B cell (primary cell): ENCODE measurements at regions not wholly inside any gene's neighbourhood (a gene's known extent, or its start where the extent isn't known, plus 50 kb on each side); places are given as distances from the start of the nearest gene placed in this dataset.

Experiments
- ATAC-seq: fragments of 200-7000 bp; cut with Tn5 transposase; one replicate; pipeline ENCODE4 v1.10.0; 2021; ENCODE audit warnings: low read depth, mild to moderate bottlenecking, moderate number of reproducible peaks, moderate library complexity
- CTCF ChIA-PET: fragments of 350-600 bp; sonication (Branson Sonifier 250); formaldehyde crosslinking; loops from one replicate; lab custom pipeline; 2021; ENCODE audit warnings: antibody characterized with exemption, inconsistent platforms; lab: Charles Lee
- POLR2A ChIA-PET: fragments of 350-600 bp; sonication (Branson Sonifier 250); formaldehyde crosslinking; loops from one replicate; lab custom pipeline; 2021; ENCODE audit warnings: antibody characterized with exemption; lab: Charles Lee
- DNase-seq: peaks from one replicate; pipeline ENCODE4 v3.0.0; 2013
- H2AFZ ChIP-seq: 2 replicates; pipeline ENCODE4 v1.6.1; 2012; ENCODE audit warnings: mild to moderate bottlenecking, low read depth, low read length; ENCODE audit not compliant: insufficient read depth, poor library complexity, severe bottlenecking
- H3K27ac ChIP-seq, 2 donors: 1 replicate in 1 of 2; 2 replicates in 1 of 2; pipeline ENCODE4 v1.5.1; 2012 to 2013; ENCODE audit warnings: low read length in 2 of 2, mild to moderate bottlenecking in 2 of 2, moderate library complexity in 1 of 2
- H3K27me3 ChIP-seq, 4 experiments: fragments of 200-600 bp in 1 of 4; sonication (generic) in 1 of 4; replicated peaks in 1 of 4; 1 replicate in 2 of 4; 2 replicates in 2 of 4; pipeline versions ENCODE4 v1.6.1 to v1.7.0; 2013 to 2016; ENCODE audit warnings: low read length in 3 of 4, mild to moderate bottlenecking in 2 of 4, mixed read lengths in 1 of 4, moderate library complexity in 1 of 4; ENCODE audit not compliant: insufficient read depth in 4 of 4, control insufficient read depth in 3 of 4; ENCODE audit errors: control extremely low read depth in 1 of 4
- H3K36me3 ChIP-seq, 2 experiments: replicated peaks in 1 of 2; 1 replicate in 1 of 2; 2 replicates in 1 of 2; pipeline versions ENCODE4 v1.6.1 to v1.7.1; 2013; ENCODE audit warnings: low read length in 1 of 2; ENCODE audit not compliant: insufficient read depth in 2 of 2, control insufficient read depth in 1 of 2; ENCODE audit errors: control extremely low read depth in 1 of 2, extremely low read depth in 1 of 2
- H3K4me1 ChIP-seq, 2 donors: fragments of 200-600 bp in 1 of 2; sonication (generic) in 1 of 2; 1 replicate in 1 of 2; 2 replicates in 1 of 2; pipeline versions ENCODE4 v1.5.1 to v1.6.1; 2013 to 2017; ENCODE audit warnings: low read length in 2 of 2; ENCODE audit not compliant: control insufficient read depth in 2 of 2, insufficient read depth in 2 of 2
- H3K4me2 ChIP-seq: replicated peaks from 2 replicates; pipeline ENCODE3; 2012; ENCODE audit warnings: mild to moderate bottlenecking, low read depth, low read length; ENCODE audit not compliant: poor library complexity, severe bottlenecking
- H3K4me3 ChIP-seq, 5 experiments: fragments of 200-600 bp in 1 of 5; sonication (generic) in 1 of 5; 1 replicate in 3 of 5; 2 replicates in 2 of 5; pipeline versions ENCODE4 v1.5.1 to v1.7.0; 2011 to 2016; ENCODE audit warnings: low read length in 4 of 5, mild to moderate bottlenecking in 4 of 5, low read depth in 2 of 5, control low read depth in 1 of 5, moderate library complexity in 1 of 5; ENCODE audit not compliant: insufficient read depth in 1 of 5; ENCODE audit errors: control extremely low read depth in 1 of 5, extremely low read depth in 1 of 5
- H3K79me2 ChIP-seq: fragments of 200-600 bp; sonication (generic); one replicate; pipeline ENCODE4 v1.6.0; 2016; ENCODE audit warnings: low read length; ENCODE audit not compliant: control insufficient read depth, insufficient read depth
- H3K9ac ChIP-seq: fragments of 200-600 bp; sonication (generic); 2 replicates; pipeline ENCODE4 v1.6.1; 2017; ENCODE audit warnings: mild to moderate bottlenecking, low read length, moderate library complexity
- H3K9me3 ChIP-seq, 3 donors: one replicate each; pipeline versions ENCODE4 v1.6.1 to v1.7.1; 2013; ENCODE audit warnings: low read length in 2 of 3; ENCODE audit not compliant: control insufficient read depth in 2 of 3, insufficient read depth in 1 of 3; ENCODE audit errors: control extremely low read depth in 1 of 3
- H4K20me1 ChIP-seq: 2 replicates; pipeline ENCODE4 v1.6.0; 2012; ENCODE audit warnings: mild to moderate bottlenecking, low read length; ENCODE audit not compliant: insufficient read depth, control insufficient read depth, poor library complexity, severe bottlenecking
- H3K27ac Mint-ChIP-seq: one replicate; pipeline ENCODE4 v1.8.0; 2021; ENCODE audit warnings: mixed read lengths
- H3K27me3 Mint-ChIP-seq: one replicate; pipeline ENCODE4 v1.8.0; 2021; ENCODE audit warnings: mixed read lengths
- H3K4me1 Mint-ChIP-seq: one replicate; pipeline ENCODE4 v1.8.0; 2021; ENCODE audit warnings: mixed read lengths
- H3K4me3 Mint-ChIP-seq: one replicate; pipeline ENCODE4 v1.8.0; 2021; ENCODE audit warnings: mixed read lengths
- H3K9me3 Mint-ChIP-seq: one replicate; pipeline ENCODE4 v1.8.0; 2022; ENCODE audit warnings: mixed read lengths; ENCODE audit not compliant: insufficient read depth
- CTCF ChIP-seq: fragments of 200-600 bp; IDR thresholded peaks from one replicate; pipeline ENCODE4 v1.8.0; 2022; ENCODE audit warnings: antibody characterized with exemption, mild to moderate bottlenecking
- EZH2 ChIP-seq: IDR thresholded peaks from 2 replicates; pipeline ENCODE4 v1.6.1; 2012; ENCODE audit warnings: borderline replicate concordance, low read depth, mild to moderate bottlenecking, moderate library complexity, low read length; ENCODE audit not compliant: insufficient read depth, poor library complexity, severe bottlenecking
- WGBS: methylation state at CpG from one replicate; pipeline ENCODE4 v1.1.5; 2013; ENCODE audit warnings: missing lambda C conversion rate; ENCODE audit not compliant: insufficient coverage; 5-methylcytosine and 5-hydroxymethylcytosine counted together
- intact Hi-C: fragments of 100-400 bp; cut with micrococcal nuclease; formaldehyde crosslinking; loops from one replicate; pipeline ENCODE4 v1.10.0; 2022

GRCh38 chrX:67050760-67051159, 411.9 kb upstream of the EDA2R start:
- H3K4me1 Mint-ChIP-seq: no peaks in the 10 kb centered on the region
- TF ChIP-seq EZH2: no peak
- TF ChIP-seq CTCF: no peak
- Histone ChIP-seq H3K36me3 (no peaks in the 10 kb centered on the region), H3K27me3 (no peaks in the 10 kb centered on the region), H3K4me2 (no peak overlapping the region), H3K79me2 (no peaks in the 10 kb centered on the region), H3K27ac (no peak overlapping the region), H2AFZ (no peak overlapping the region), H3K9me3 (no peaks in the 10 kb centered on the region), H3K4me3 (no peak overlapping the region), H4K20me1 (no peaks in the 10 kb centered on the region), H3K4me1 (no peaks in the 10 kb centered on the region), H3K9ac (no peak overlapping the region)
- ChIA-PET POLR2A (no interaction called here), CTCF (no interaction called here)
- no peaks in the 10 kb centered on the region for H3K9me3 Mint-ChIP-seq
- no peak overlapping the region for H3K27ac Mint-ChIP-seq
- whole genome bisulfite sequencing: no CpG with 5 or more reads among the region's 1 CpG
- H3K4me3 Mint-ChIP-seq: no peak overlapping the region
- DNase-seq: no peak
- no peak for ATAC-seq
- H3K27me3 Mint-ChIP-seq: no peaks in the 10 kb centered on the region
- intact Hi-C loops: no loop called here

GRCh38 chrX:67044866-67045265, 406.0 kb upstream of the EDA2R start:
- H3K27ac Mint-ChIP-seq: no peak overlapping the region
- no peak overlapping the region for H3K4me2 ChIP-seq
- H3K79me2 ChIP-seq: no peaks in the 10 kb centered on the region
- DNase-seq (no peak), ATAC-seq (no peak)
- no peaks in the 10 kb centered on the region for H3K4me1 ChIP-seq
- H4K20me1 ChIP-seq: no peaks in the 10 kb centered on the region
- no peak overlapping the region for H2AFZ ChIP-seq
- no peak overlapping the region for H3K4me3 Mint-ChIP-seq
- H3K9ac ChIP-seq: no peak overlapping the region
- ChIA-PET POLR2A (no interaction called here), CTCF (no interaction called here)
- H3K9me3 ChIP-seq: no peaks in the 10 kb centered on the region
- no peaks in the 10 kb centered on the region for H3K9me3 Mint-ChIP-seq
- no peaks in the 10 kb centered on the region for H3K27me3 Mint-ChIP-seq
- intact Hi-C loops: no loop called here
- TF ChIP-seq CTCF (no peak), EZH2 (no peak)
- H3K27me3 ChIP-seq: no peaks in the 10 kb centered on the region
- no peaks in the 10 kb centered on the region for H3K4me1 Mint-ChIP-seq
- no peak overlapping the region for H3K4me3 ChIP-seq
- no peaks in the 10 kb centered on the region for H3K36me3 ChIP-seq
- H3K27ac ChIP-seq: no peak overlapping the region
- no CpG with 5 or more reads among the region's 2 CpGs for WGBS
